A549 (cell line): ENCODE measurements at regions not wholly inside any gene's neighbourhood (a gene's known extent, or its start where the extent isn't known, plus 50 kb on each side); places are given as distances from the start of the nearest gene placed in this dataset.

ENCODE experiments used
- CHD4 ChIP-seq: fragments of 200-600 bp; sonication (generic); IDR thresholded peaks from 2 replicates; pipeline ENCODE4 v1.6.1; 2016; ENCODE audit warnings: antibody characterized with exemption, mild to moderate bottlenecking, borderline replicate concordance
- CTCF ChIP-seq: fragments of >200 bp; sonication (Bioruptor Twin); formaldehyde crosslinking; IDR thresholded peaks from 3 replicates; pipeline ENCODE4 v1.5.1; 2016
- EP300 ChIP-seq, 2 experiments: fragments of >200 bp; sonication (Bioruptor Twin); formaldehyde crosslinking; IDR thresholded peaks; 2 replicates in 1 of 2; 3 replicates in 1 of 2; pipeline ENCODE4 v1.6.1; 2016 to 2017
- FOSL2 ChIP-seq, 2 experiments: fragments of 450-650 bp in 1 of 2; fragments of >200 bp in 1 of 2; sonication (Bioruptor Twin) in 1 of 2; formaldehyde crosslinking; IDR thresholded peaks; 2 replicates each; pipeline versions ENCODE4 v1.5.0 to v1.6.1; 2016 to 2020; ENCODE audit warnings: mild to moderate bottlenecking in 1 of 2, moderate library complexity in 1 of 2
- FOXS1 ChIP-seq: fragments of 250-450 bp; sonication (Bioruptor Pico); IDR thresholded peaks from 2 replicates; pipeline ENCODE4 v1.5.0; 2020; ENCODE audit warnings: mild to moderate bottlenecking, moderate library complexity
- HES2 ChIP-seq: fragments of >200 bp; sonication (Bioruptor Twin); formaldehyde crosslinking; IDR thresholded peaks from 2 replicates; pipeline ENCODE4 v1.6.1; 2016
- KDM1A ChIP-seq: fragments of 200-600 bp; sonication (generic); IDR thresholded peaks from 2 replicates; pipeline ENCODE4 v1.6.1; 2016; ENCODE audit warnings: low read depth, mild to moderate bottlenecking
- MAFK ChIP-seq: fragments of 450-650 bp; IDR thresholded peaks from 2 replicates; pipeline ENCODE4 v1.6.1; 2014; ENCODE audit not compliant: partially characterized antibody
- MAX ChIP-seq: IDR thresholded peaks from 2 replicates; pipeline ENCODE4 v1.6.1; 2012
- PBX3 ChIP-seq: IDR thresholded peaks from 2 replicates; pipeline ENCODE4 v1.6.1; 2012
- POLR2A ChIP-seq: IDR thresholded peaks from 2 replicates; pipeline ENCODE4 v1.6.1; 2012; ENCODE audit warnings: mild to moderate bottlenecking, low read length
- RAD21 ChIP-seq, 2 experiments: fragments of >200 bp in 1 of 2; sonication (Bioruptor Twin) in 1 of 2; formaldehyde crosslinking in 1 of 2; IDR thresholded peaks in 1 of 2; conservative IDR thresholded peaks in 1 of 2; 2 replicates in 1 of 2; 3 replicates in 1 of 2; pipeline ENCODE4 v1.6.1; 2012 to 2018; ENCODE audit warnings: inconsistent platforms in 1 of 2
- RCOR1 ChIP-seq: fragments of 150-350 bp; IDR thresholded peaks from 2 replicates; pipeline ENCODE4 v1.6.1; 2014; ENCODE audit warnings: antibody characterized with exemption, low read length, low read depth
- SMC3 ChIP-seq: fragments of >200 bp; sonication (Bioruptor Twin); formaldehyde crosslinking; IDR thresholded peaks from 3 replicates; pipeline ENCODE4 v1.6.1; 2018; ENCODE audit warnings: inconsistent platforms

GRCh38 chr22:48284671-48285070, 1522.2 kb downstream of the TBC1D22A start:
- TF ChIP-seq CTCF (no peak), RAD21 (conservative IDR thresholded peaks at IDR 0.05 in 1 of 2, IDR thresholded peaks at IDR 0.05 in 1 of 2) (no peak), MAX (no peak), KDM1A (no peak), SMC3 (no peak), MAFK (no peak), RCOR1 (no peak), CHD4 (no peak), EP300 (IDR thresholded peaks at IDR 0.05) (no peak), POLR2A (no peak), FOSL2 (IDR thresholded peaks at IDR 0.05) (no peak), FOSL2 (CRISPR knock-in tag; IDR thresholded peaks at IDR 0.05) (no peak), FOXS1 (no peak), HES2 (no peak), PBX3 (no peak)
